Right lobe of liver (tissue), 4 donors: ENCODE measurements at regions not wholly inside any gene's neighbourhood (a gene's known extent, or its start where the extent isn't known, plus 50 kb on each side); places are given as distances from the start of the nearest gene placed in this dataset.

Source experiments
- CTCF ChIP-seq, 4 donors: fragments of 200-600 bp in 3 of 4; fragments of 450-650 bp in 1 of 4; IDR thresholded peaks; one replicate each; pipeline versions ENCODE4 v1.5.1 to v1.8.0; 2016 to 2022; ENCODE audit warnings: antibody characterized with exemption in 4 of 4, mild to moderate bottlenecking in 2 of 4
- POLR2A ChIP-seq: fragments of 450-650 bp; IDR thresholded peaks from one replicate; pipeline ENCODE4 v1.6.1; 2017; ENCODE audit warnings: antibody characterized with exemption, mild to moderate bottlenecking
- donor health status: DM: no; HTN: no; CAD: no.
- donor health status: DM: no; HTN: no; CAD: no.
- donor health status: DM: no; HTN: yes; CAD: no.

DNA sequence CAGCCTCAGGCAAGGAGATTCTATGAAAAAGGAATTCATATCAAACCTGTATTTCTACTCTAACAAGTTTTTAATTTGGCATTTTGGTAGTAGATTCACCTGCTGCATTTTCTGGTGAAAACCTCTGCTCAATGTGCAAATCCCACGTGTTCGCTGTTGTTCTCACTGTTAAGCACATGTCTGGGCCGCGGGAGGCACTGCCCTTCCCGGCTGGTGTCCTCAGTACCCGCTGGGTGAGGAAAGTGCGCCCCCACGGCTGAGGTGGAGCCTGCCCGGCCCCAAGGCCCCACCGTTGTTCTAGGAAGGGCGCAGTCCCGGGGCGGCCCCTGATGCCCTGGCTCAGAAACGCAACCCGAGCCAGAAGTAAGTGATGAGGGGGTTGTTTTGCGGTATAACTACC is 193.4 kb upstream of the VWC2 start:
- no peak for TF ChIP-seq CTCF (IDR thresholded peaks at IDR 0.05)
- no peak for TF ChIP-seq POLR2A
